Stomach (tissue), 8 donors: ENCODE measurements at regions not wholly inside any gene's neighbourhood (a gene's known extent, or its start where the extent isn't known, plus 50 kb on each side); places are given as distances from the start of the nearest gene placed in this dataset.

Experiments used
- DNase-seq, 2 donors: peaks; one replicate each; pipeline versions ENCODE4 v3.0.0 to v3.0.0-alpha.2; 2013 to 2019
- H3K27ac ChIP-seq, 5 donors: fragments of 200-600 bp in 4 of 5; sonication (generic) in 4 of 5; one replicate each; pipeline ENCODE4 v1.5.1; 2013 to 2019; ENCODE audit warnings: mild to moderate bottlenecking in 1 of 5, moderate library complexity in 1 of 5
- H3K27me3 ChIP-seq, 3 donors: fragments of 200-600 bp; sonication (generic); one replicate each; pipeline ENCODE4 v1.5.1; 2017 to 2019; ENCODE audit warnings: mixed run types in 1 of 3
- H3K36me3 ChIP-seq, 4 donors: fragments of 200-600 bp; sonication (generic); 1 replicate in 3 of 4; 2 replicates in 1 of 4; pipeline ENCODE4 v1.5.1; 2016 to 2019
- H3K4me1 ChIP-seq, 4 donors: fragments of 200-600 bp; sonication (generic); one replicate each; pipeline ENCODE4 v1.5.1; 2016 to 2019
- H3K4me3 ChIP-seq, 4 donors: fragments of 200-600 bp; sonication (generic) in 3 of 4; one replicate each; pipeline ENCODE4 v1.5.1; 2016 to 2019; ENCODE audit warnings: mild to moderate bottlenecking in 1 of 4
- H3K9me3 ChIP-seq, 4 donors: fragments of 200-600 bp; sonication (generic); one replicate each; pipeline ENCODE4 v1.5.1; 2016 to 2019
- CTCF ChIP-seq, 7 experiments: fragments of 450-650 bp in 4 of 7; fragments of 200-600 bp in 3 of 7; sonication (generic) in 3 of 7; IDR thresholded peaks; one replicate each; pipeline ENCODE4 v1.5.1; 2016 to 2019; ENCODE audit warnings: antibody characterized with exemption in 7 of 7, control low read depth in 2 of 7, mild to moderate bottlenecking in 1 of 7
- EP300 ChIP-seq: sonication (generic); formaldehyde crosslinking; IDR thresholded peaks from one replicate; pipeline ENCODE4 v1.6.1; 2017; ENCODE audit warnings: antibody characterized with exemption
- POLR2A ChIP-seq, 4 donors: fragments of 450-650 bp; IDR thresholded peaks; one replicate each; pipeline ENCODE4 v1.6.1; 2016; ENCODE audit warnings: antibody characterized with exemption in 4 of 4, control low read depth in 2 of 4, mild to moderate bottlenecking in 1 of 4, moderate library complexity in 1 of 4
- POLR2AphosphoS5 ChIP-seq, 3 donors: sonication (generic); formaldehyde crosslinking; IDR thresholded peaks; one replicate each; pipeline ENCODE4 v1.6.1; 2016; ENCODE audit warnings: antibody characterized with exemption in 3 of 3
- whole genome bisulfite sequencing, 5 donors: extraction: QIAGEN DNeasy Blood & Tissue Kit in 3 of 5; methylation state at CpG; one replicate each; pipeline versions ENCODE4 v1.1.5 to v1.1.7; 2013 to 2018; 5-methylcytosine and 5-hydroxymethylcytosine counted together
- intact Hi-C: fragments of 100-400 bp; cut with DNase I; formaldehyde crosslinking; loops from one replicate; pipeline ENCODE4 v1.15.1; 2023; ENCODE audit warnings: low total_unique reads
- donor health status: healthy with polysubstance abuse.
- donor health status: Bipolar disorder and iron deficiency.
- donor health status: healthy.

DNA sequence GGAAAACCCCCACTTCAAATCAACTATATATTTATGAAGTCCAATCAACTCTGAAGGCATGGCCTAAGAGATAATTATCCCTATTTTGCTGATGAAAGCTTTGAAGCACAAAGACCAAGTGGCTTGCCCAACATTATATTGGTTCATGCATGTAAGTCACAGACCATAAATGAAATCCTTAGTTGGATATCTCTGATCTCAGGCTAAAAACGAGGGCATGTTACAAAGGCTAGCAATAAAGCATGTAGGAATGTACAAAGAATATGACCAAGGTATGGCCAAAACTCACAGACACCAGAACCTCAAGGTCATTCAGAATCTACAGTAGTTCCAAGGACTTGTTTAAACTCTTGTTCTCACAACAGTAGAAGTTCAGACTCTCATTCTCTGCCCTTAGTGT, 100.2 kb upstream of the SESN3 start:
- no peaks in the 10 kb centered on the region for H3K9me3 ChIP-seq
- no peak for DNase-seq
- H3K36me3 ChIP-seq: no peaks in the 10 kb centered on the region

DNA sequence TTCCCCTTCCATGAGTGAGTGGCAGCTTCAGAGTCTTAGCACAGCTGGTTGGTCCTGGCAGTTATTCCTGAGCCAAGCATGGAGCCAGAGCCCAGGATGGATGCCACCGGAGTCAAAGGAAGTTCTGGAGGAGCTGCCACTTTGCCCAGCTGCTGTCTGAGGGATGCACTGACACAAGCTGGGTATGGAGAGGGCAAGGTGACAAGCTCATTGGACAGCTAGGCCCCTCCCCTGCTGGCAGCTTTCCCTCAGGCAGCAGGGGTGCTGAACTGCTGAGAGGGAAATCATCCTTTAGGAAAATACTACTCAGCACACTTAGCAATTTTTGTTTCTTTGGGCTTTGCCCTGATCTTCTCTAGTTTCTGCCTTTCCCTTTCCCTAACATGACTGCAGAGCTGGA, 99.3 kb upstream of the SESN3 start:
- H3K9me3 ChIP-seq: no peaks in the 10 kb centered on the region
- intact Hi-C loops: no loop called here
- no peaks in the 10 kb centered on the region for H3K4me1 ChIP-seq
- DNase-seq: no peak
- H3K27me3 ChIP-seq: no peaks in the 10 kb centered on the region
- H3K27ac ChIP-seq: no peak overlapping the region
- 93 to 100% (median 95%) methylated on average over 1 of the region's 1 CpG; no CpG with 5 or more reads in 1 of the 5 donors for WGBS, 5 donors
- H3K4me3 ChIP-seq: no peak overlapping the region
- no peak for TF ChIP-seq POLR2A (IDR thresholded peaks at IDR 0.05)
- no peak for TF ChIP-seq CTCF (IDR thresholded peaks at IDR 0.05)
- no peak for TF ChIP-seq EP300
- TF ChIP-seq POLR2AphosphoS5 (IDR thresholded peaks at IDR 0.05): no peak
- H3K36me3 ChIP-seq: no peaks in the 10 kb centered on the region

More for the DNA sequence above, 100.2 kb upstream of the SESN3 start:
- Histone ChIP-seq H3K4me3 (no peak overlapping the region), H3K27me3 (no peaks in the 10 kb centered on the region), H3K27ac (no peak overlapping the region), H3K4me1 (no peaks in the 10 kb centered on the region)
- TF ChIP-seq POLR2AphosphoS5 (IDR thresholded peaks at IDR 0.05) (no peak), EP300 (no peak), POLR2A (IDR thresholded peaks at IDR 0.05) (no peak), CTCF (IDR thresholded peaks at IDR 0.05) (no peak)
- intact Hi-C loops: no loop called here
- WGBS, 5 donors: 74 to 88% (median 80%) methylated on average over 1 of the region's 1 CpG

- Histone ChIP-seq H3K4me1 (no peaks in the 10 kb centered on the region), H3K27me3 (no peaks in the 10 kb centered on the region), H3K4me3 (no peak overlapping the region), H3K36me3 (no peaks in the 10 kb centered on the region), H3K27ac (no peak overlapping the region), H3K9me3 (no peaks in the 10 kb centered on the region)
- no peak for DNase-seq
- no peak for TF ChIP-seq POLR2A (IDR thresholded peaks at IDR 0.05)
- TF ChIP-seq EP300: no peak
- no peak for TF ChIP-seq CTCF (IDR thresholded peaks at IDR 0.05)
- TF ChIP-seq POLR2AphosphoS5 (IDR thresholded peaks at IDR 0.05): no peak
- 33 to 59% (median 53%) methylated on average over 2 of the region's 2 CpGs for WGBS, 5 donors
- intact Hi-C loops: no loop called here
Measured at GRCh38 chr11:95327273-95327948, 96.4 kb upstream of the SESN3 start.

DNA sequence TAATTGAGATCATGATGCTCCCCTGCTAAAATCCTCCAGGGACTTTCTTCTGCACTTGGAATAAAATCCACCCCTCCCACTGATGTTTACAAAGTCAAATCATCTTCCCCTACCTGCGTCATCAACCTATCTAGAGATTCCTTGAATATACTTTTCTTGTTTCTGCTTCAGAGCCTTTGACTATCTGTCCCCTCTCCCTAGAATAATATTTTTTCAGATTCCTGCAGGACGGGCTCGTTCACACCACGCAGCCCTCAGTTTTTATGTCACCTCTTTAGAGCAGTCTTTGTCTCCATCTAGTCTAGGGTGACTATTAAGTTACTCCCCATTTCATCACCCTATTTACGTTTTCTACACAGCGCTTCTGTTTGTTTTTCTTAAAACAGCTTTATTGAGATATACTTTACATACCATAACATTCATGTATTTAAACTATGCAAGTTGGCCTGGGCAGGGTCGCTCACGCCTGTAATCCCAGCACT, 94.8 kb upstream of the SESN3 start:
- intact Hi-C loops: no loop called here
- Histone ChIP-seq H3K9me3 (no peaks in the 10 kb centered on the region), H3K27ac (no peak overlapping the region), H3K27me3 (no peaks in the 10 kb centered on the region), H3K36me3 (no peaks in the 10 kb centered on the region), H3K4me3 (no peak overlapping the region), H3K4me1 (no peaks in the 10 kb centered on the region)
- 89 to 96% (median 92%) methylated on average over 8 of the region's 8 CpGs for WGBS, 5 donors
- TF ChIP-seq POLR2A (IDR thresholded peaks at IDR 0.05) (no peak), POLR2AphosphoS5 (IDR thresholded peaks at IDR 0.05) (no peak), EP300 (no peak)
- DNase-seq: no peak

GRCh38 chr11:95324826-95325225, 93.8 kb upstream of the SESN3 start:
- Histone ChIP-seq H3K27me3 (no peaks in the 10 kb centered on the region), H3K9me3 (no peaks in the 10 kb centered on the region), H3K4me3 (no peak overlapping the region), H3K4me1 (no peaks in the 10 kb centered on the region), H3K36me3 (no peaks in the 10 kb centered on the region), H3K27ac (no peak overlapping the region)
- intact Hi-C loops: no loop called here
- 76 to 89% (median 84%) methylated on average over 1 of the region's 1 CpG for WGBS, 5 donors
- no peak for TF ChIP-seq POLR2A (IDR thresholded peaks at IDR 0.05)
- TF ChIP-seq CTCF (IDR thresholded peaks at IDR 0.05): no peak
- no peak for TF ChIP-seq EP300
- TF ChIP-seq POLR2AphosphoS5 (IDR thresholded peaks at IDR 0.05): no peak
- DNase-seq: no peak
